Skeletal muscle cell (primary cell): ENCODE measurements at regions not wholly inside any gene's neighbourhood (a gene's known extent, or its start where the extent isn't known, plus 50 kb on each side); places are given as distances from the start of the nearest gene placed in this dataset.

Experiments
- DNase-seq: peaks from one replicate; pipeline ENCODE4 v3.0.0-alpha.2; 2010; ENCODE audit warnings: low read depth
- H3K4me3 ChIP-seq: 2 replicates; pipeline ENCODE4 v1.5.1; 2011; ENCODE audit warnings: low read depth, mild to moderate bottlenecking, control low read depth, low read length, moderate library complexity

DNA sequence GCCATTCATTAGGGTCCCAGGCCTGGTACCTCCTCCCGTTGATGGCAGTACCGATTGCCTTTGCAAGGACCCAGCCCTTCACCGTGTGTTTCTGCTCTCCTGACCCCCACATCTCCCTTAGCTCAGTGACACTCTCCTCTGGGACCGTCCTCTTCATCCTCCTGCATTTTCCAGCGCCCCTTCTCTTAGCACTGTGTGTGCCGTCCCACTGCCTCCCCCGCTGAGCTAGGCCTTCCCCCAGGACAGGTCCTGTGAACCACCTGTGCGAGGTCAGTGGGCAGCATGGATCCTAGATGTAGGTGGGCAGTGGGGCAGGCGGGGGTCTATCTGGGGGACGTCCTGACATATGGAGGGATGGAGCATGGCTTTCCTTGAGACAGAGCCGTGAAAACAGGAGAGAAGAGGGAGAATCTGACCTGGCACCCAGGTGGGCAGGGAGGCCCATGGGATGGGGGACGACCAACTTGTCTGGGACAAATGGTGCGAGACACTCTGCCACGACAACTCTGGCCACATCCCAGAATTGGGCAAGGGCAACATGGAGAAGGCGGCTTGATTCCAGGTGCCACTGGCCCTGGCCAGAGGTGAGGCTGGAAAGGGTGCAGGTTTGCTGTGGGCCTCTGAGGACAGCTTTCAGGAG, 87.7 kb upstream of the ALDH1L1 start:
- no peak for DNase-seq
- peak overlapping the region; percentile 39 for H3K4me3 ChIP-seq

DNA sequence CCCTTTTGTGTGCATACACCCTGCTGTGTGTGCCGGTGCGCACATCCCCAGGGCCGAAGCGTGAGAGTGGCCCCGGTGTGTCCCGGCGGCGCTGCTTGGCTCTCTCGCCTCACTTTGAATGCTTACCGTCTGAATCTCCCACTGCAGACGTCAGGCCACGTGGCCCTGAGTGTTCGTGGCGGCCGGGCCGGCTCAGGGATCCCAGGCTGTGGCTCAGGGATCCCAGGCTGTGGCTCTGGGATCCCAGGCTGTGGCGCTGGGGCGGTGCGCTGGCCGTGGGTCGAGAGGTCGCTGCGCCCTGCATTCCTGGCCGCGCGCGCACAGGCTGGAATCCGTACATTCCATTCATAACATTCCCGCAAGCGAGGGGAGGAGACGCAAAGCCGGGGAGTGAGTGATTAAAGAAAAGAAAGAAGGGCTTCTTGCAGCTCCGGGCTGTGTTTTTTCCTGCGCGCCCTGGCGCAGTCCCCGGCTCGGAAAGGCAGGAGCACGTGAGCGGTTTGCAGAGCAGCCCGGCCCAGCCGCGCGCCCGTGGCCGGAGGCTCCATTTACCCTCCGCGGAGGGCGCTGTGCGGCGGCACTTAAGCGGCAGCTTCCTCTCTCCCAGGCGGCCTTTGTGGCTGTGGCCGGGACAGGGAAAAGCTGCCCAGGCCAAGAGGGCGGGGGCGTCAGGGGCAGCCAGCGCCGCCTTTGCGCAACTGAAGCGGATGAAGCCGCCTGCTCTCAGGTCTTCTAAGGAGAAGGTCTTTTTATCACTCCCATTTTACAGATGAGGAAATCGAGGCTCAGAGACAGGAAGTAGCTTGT, 87.0 kb upstream of the ALDH1L1 start:
- peak; percentile 74 for DNase-seq
- H3K4me3 ChIP-seq = peak overlapping the region; percentile 39

DNA sequence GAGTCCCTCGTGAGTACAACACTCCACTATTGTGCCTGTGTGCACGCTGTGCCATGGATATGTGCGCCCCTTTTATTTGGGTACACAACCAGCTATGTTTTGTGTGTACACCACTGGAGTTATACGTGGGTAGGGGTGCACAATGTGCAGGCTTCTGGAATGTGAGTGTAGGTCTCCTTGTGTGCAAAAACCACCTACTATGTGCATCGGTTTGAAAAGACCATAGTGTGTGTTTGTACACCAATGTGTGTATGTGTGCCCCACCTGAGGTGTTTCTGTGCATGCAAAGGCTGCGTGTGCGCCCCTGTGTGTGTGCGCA, 86.4 kb upstream of the ALDH1L1 start:
- H3K4me3 ChIP-seq = peak overlapping the region; percentile 39
- DNase-seq = no peak

DNA sequence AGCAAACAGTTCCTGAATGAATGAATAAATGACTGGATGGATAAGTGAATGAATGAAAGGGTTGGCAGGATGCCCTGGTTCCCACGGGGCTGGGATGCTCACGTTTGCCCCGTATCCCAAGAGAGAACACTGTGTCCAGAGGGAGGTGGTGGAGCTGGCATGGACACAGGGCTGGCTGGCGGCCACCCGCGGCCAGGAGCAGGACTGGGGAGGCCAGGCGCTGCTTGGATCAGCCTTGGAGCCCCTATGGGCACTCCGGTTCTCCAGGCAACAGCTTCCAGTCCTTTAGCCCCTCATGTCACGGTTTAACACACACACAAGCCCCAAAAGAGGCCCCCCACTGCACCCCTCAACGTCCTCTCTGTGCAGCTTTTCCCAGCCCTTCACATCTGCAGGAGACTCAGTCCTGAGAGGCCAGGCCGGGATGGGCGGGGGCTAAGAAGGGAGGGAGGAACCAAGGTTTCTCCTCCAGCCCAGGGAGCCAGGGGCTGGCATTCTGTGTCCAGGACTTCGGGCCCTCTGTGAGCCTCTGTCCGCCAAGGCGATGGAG, 86.0 kb upstream of the ALDH1L1 start:
- no peak overlapping the region for H3K4me3 ChIP-seq
- no peak for DNase-seq

DNA sequence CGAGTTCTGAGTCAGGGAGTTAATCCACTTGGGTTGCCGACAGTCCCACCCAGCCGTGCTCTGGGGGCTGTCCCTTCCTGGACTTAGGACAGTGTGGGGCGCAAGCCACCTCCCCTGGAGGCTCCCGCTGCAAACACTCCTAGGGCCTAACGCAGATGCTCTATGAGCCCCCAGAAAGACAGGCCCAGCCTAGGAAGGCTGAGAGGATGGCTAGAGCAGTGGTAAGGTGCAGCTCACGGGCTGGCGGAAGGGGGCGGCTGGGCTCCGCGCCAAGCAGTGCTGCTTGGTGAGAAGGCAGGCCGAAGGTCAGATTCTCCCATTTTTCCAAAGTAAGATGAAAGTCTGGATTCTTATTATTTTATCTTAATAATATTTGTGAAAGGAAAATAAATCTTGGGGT, 84.6 kb upstream of the ALDH1L1 start:
- DNase-seq = no peak
- H3K4me3 ChIP-seq = no peak overlapping the region

DNA sequence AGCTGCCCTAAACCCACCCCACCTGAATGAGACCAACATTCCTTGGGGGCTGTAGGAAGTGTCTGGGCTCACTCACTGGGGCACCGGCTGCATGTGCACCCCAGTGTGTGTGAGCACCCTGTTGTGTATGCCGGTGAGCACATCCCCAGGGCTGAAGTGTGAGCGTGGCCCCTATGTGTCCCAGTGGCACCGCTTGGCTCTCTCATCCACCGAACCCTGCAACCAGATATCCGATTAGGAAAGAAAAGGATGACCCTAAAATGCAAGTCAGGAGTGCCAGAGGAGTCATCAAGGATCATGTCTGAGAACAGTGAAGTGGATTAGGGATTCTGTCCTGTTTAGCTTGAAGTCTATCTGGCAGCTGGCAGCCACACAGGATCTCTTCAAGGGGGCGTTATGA, 84.0 kb upstream of the ALDH1L1 start:
- no peak for DNase-seq
- no peak overlapping the region for H3K4me3 ChIP-seq

DNA sequence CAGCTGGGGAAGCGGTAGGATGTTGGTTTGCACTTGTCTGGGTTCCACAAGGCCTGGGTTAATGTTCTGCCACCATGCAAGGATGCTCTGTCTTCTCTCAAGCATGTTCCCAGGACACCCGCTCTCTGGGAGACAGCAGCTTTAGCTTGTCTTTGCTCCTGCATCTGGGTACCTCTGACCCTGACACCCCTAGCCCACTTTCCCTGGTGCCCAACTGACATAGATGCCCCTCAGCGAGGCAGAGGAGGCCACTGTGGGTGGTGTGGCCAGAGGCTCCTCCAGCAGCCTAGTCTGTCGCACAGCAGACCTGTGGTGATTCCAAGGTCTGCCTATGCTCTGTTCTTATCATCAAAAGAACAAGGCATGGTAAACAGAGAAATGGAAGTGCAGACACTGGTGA, 83.6 kb upstream of the ALDH1L1 start:
- no peak overlapping the region for H3K4me3 ChIP-seq
- no peak for DNase-seq

DNA sequence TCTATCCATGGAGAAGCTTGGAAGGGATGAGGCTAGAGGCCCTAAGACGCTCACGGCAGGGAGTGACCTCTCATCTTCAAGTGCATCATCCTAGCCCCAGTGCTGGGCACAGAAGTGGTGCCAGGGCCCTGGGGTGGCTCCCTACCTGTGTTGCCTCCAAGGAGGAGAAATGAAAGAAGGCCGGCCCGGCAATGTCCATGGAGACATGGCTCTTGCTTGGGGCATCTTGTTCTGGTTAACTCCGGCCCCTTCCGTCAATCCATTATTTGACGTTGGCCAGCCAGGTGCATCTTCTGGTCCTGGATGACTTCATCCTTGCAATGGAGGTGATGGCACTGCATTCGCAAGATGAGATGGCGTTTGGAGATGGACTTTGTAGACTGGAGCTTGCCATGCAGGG, 83.2 kb upstream of the ALDH1L1 start:
- H3K4me3 ChIP-seq = no peak overlapping the region
- no peak for DNase-seq

DNA sequence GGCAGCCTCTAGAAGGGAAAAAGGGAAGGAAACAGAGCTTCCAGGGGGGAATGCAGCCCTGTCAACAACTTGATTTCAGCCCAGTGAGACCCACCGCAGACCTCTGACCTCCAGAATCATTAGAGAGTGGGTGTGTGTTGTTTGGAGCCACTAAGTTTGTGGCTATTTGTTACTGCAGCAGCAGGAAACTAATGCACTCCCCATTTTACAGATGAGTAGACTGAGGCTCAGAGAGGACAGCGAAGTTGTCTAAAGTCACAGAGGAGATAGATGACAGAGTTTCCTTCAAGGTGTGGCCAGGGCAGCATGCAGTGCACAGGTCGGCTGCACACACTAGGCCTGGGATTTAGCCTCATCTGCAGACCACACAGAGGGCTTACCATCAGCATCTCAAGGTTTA, 81.8 kb upstream of the ALDH1L1 start:
- DNase-seq = no peak

DNA sequence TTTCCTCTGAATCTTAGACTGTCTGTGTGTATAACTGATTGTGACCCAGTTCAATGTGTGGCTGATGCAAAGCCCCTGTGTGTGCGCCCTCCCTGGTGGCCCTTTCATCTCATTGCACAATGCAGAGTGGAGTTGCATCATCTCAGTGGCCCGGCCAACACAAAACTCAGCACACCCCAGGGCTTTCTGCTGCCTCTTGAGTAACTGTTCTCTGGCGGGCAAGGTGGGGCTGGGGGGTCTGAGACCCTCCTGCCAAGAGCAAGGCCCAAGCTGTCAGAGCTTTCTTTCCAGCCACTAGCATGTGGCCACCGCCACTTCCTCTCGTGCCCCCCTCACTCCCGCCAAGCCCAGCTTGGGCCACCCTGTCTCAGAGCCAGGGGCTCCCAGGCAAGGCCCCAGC, 80.7 kb upstream of the ALDH1L1 start:
- peak; percentile 68 for DNase-seq

More for the DNA sequence above, 81.8 kb upstream of the ALDH1L1 start:
- H3K4me3 ChIP-seq = no peak overlapping the region

DNA sequence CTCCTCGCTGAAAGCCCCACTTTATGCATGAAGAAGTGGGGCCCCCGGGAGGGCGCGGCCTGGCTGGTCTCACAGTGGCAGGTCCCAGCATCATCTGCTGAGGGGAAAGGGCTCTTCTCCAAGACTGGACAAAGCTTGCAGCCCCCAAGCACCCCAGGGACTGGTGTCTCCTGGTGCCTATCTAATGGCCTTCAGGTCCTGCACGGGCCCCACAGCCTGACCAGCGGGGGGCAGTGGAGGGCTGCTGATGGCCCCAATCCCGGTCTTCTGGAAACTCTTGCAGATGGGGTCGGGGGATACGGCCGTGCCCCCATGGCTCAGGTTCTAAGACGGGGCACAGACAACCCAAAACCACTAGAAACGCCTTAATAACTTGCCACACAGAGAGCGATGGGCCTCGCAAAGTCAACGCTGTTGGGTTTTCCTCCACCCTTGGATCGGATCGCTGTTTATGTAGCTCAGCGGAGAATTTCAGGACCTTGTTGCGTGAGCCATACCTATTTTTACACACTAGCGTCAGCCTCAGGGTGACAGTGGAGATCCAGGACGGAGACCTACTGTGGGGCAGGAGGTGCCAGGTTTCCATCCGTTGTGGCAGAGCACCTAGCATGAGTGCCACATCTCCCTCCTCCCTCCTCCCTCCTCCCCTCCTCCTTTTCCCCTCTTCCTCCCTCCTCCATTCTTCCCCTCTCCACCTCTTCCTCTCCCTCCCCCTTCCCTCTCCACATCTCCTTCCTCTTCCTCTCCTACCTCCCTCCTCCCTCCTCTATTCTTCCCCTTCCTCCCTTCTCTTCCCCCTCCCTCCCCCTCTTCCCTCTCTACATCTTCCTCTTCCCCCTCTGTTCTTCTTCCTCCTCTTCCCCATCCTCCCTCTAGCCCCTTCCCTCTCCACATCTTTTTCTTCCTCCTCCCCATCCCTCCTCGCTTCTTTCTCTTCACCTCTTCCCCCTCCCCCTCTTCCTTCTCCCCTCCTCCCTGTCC, 79.3 kb upstream of the ALDH1L1 start:
- no peak for DNase-seq
- H3K4me3 ChIP-seq = no peak overlapping the region

More for the DNA sequence above, 80.7 kb upstream of the ALDH1L1 start:
- H3K4me3 ChIP-seq = no peak overlapping the region

DNA sequence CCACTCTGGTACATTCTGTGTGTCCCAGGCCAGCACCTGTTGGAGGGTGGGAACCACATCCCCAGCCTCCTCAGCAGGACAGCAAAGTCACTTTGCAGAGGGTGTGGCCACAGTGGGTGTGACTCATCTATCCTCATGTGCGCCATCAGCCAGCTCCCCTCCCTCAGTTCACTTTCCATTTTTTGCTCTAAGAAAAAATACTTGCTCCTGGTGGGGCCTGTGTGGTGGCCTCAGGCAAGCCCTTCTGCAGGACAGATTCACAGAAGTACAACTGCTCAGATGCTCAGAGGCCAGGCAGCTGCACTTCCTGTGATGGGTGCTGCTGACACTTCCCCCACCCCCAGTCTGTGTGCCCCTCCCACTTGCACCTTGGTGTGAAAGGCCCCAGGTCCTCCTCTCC, 78.3 kb upstream of the ALDH1L1 start:
- DNase-seq = no peak
- H3K4me3 ChIP-seq = no peak overlapping the region

DNA sequence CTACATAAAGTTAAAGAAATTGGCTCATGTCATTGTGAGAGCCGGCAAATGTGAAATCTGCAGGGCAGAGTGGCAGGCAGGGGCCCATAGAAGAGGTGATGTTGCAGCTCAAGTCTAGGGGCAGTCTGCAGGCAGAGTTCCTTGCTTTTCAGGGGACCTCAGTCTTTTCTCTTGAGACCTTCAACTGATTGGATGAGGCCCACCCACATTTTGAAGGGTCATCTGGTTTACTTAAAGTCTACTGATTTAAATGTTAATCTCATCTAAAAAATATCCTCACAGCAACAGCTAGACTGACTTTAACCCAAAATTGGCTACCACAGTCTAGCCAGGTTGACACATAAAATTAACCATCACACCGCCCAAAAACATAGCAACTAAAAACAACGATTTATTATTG, 77.6 kb upstream of the ALDH1L1 start:
- DNase-seq = no peak
- no peak overlapping the region for H3K4me3 ChIP-seq

DNA sequence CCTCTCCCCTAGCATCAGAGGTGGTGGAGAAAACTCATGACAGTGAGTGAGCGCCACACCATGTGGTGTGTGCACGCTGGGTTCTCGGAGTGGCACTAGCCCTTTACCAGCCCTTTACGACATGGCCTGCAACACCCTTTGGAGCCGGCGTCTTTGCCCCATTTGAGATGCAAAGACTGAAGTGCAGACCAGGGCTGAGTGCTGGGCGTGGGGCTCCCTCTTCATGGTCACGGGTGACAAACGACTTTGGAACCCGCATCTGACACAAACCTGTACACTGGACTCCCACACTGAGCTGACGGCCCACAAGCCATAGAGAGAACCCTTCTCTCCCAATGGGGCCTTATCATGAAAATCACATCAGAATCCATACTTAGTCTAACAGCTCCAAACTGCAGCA, 76.8 kb upstream of the ALDH1L1 start:
- no peak overlapping the region for H3K4me3 ChIP-seq
- DNase-seq = no peak

DNA sequence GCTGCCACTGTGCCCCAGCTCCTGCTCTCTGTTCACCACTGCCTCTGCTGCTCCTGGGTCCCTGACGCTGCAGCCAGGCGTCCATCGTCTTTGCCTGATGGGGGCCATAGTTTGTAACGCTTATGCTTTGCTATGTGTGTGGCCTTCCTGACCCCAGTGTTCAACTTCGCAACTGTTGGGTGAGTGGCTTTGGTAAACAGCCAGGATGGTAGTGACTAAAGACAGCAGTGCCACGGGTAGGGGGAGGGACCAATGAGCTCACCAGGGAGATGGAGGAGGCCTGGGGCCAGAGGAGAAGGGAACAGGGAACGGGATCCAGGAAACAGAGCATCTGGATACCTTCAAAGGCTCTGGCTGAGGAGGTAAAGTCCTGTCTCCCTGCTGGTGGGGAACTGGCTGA, 75.9 kb upstream of the ALDH1L1 start:
- DNase-seq = no peak
- no peak overlapping the region for H3K4me3 ChIP-seq

DNA sequence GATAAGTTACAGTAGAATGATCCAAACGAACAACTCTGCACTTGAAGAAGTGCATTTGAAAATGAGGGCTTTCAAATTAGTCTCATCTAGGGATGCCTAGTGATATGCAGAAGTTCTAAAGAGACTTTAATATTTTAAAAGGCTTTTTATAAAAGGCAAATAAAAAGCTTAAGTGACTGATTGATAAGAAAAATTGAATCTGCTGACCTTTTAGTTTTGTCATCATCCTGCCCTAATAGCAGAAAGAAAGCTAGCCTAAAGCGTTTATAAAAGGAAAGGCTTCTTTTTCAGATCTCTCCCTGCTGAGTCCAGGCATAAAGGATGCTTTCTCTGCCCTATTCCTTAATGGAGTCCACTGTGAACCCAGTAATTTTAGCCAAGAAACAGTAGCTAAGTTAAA, 72.7 kb upstream of the ALDH1L1 start:
- no peak for DNase-seq
- H3K4me3 ChIP-seq = no peak overlapping the region

DNA sequence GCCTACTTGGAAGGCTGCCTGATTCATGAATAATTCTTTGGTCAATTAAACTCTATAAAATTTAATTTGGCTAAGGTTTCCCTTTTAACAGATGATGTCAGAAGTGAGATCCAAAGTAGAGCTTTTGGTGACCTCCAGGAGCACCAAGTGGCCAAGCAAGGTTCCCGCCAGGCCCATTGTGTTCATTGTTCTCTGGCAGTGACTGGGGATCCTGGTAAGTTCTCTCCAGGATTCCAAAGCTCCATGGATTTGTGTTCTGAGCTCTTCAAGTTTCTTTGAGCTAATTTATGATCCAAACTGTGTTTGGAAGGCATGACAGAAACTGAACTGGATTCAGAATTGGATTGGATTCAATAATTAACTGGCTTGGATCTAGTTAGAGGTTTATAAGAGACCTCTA, 72.0 kb upstream of the ALDH1L1 start:
- no peak overlapping the region for H3K4me3 ChIP-seq
- no peak for DNase-seq

DNA sequence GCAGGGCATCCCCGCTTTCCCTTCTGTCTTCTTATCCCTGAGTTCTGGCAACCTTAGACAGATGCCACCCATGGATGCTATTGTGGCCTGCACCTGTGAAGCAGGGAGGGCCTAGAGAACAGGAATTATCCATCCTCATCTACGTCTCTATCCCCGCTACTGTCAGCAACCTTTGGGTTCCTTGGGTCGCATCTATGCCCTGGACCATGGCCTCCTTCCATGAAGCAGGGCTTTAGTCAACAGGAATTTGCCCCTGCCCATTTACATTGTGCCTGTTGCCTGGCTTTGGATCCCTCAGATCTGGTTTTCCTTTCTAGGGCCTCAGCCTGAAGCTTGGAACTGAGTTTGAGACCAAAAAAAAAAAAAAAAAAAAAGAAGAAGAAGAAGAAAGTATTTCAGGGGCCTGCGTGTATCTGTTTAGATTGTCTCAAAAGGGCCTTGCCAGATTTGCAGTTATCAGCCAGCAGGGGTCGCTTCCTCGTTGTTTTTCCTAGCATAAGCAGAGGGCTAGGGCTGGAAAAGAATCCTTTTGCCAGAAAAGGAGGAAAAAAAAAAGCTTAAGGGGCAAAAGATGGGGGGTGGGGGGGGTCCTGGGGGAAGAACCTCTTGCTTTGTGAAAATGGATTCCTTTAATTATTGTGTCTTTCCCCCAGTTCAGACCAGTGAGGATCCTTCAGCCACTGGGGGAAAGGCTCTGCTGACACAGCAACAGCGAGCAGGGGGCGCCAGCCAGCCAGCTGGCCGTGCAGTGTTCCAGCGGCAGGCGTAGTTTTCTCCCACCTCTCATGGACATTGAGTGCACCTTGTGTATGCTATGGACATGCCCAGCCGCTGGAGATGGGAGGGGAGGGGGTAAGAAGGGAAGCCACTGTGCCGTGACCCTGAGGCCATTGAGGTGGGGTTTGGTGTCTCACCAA, 65.7 kb upstream of the ALDH1L1 start:
- no peak overlapping the region for H3K4me3 ChIP-seq
- peak; percentile 30 for DNase-seq
